ENCODE measurements at regions not wholly inside any gene's neighbourhood (a gene's known extent, or its start where the extent isn't known, plus 50 kb on each side); places are given as distances from the start of the nearest gene placed in this dataset.
A peak's percentile ranks its signal among the peaks of the same experiment; 100 is the strongest.

DNA sequence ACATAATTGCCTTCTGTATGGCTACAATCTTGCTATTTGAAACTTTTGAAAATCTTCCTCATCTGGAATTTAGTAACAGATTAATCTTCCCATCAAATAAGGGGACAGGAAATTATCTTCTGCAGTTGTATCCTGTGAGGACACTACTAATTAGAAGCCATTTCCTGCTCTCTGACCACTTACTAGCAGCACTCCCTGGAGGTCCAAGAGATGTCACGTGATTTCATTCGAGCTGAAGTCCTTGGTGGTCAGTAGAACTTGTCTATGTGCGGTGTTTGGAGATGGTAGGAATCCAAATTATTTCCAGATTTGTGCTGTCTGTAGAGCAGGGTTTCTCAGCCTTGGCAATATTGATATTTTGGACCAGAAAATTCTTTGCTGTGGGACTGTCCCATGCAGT lies 202.5 kb downstream of the TFAP2B start:
- peaks cover 14% of the 10 kb centered on the region for H3K4me1 Mint-ChIP-seq (ENCODE audit: insufficient read depth, unreplicated experiment)

DNA sequence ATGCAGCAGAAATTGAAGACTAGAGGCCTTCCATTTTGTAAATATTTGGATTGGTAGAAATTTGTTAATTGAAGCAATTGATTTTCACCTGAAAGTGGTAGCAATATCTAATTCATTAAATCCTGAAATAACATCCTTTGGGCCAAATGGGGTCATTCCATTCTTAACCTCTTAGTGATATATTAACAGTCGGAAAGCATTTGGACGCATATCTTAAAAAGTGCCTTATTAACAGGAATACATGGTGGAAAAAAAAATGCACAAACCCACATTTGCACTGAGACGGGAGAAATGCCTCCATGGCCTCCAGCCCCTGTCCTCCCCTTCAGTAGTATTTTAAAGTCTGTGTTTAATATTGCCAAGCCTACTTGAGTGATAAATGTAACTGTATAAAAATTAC lies 205.5 kb downstream of the TFAP2B start:
- CTCF ChIA-PET, result no interaction called here
- POLR2A ChIA-PET, result interaction anchor here (1.5 kb wide), 1 partner anchor 15 kb away, joined by 3 read pairs; no protein-coding TSS in a partner anchor
- H3K27me3 Mint-ChIP-seq (ENCODE audit: insufficient read depth, unreplicated experiment), result no peaks in the 10 kb centered on the region
- H3K27ac Mint-ChIP-seq (ENCODE audit: low read depth, unreplicated experiment), result no peak overlapping the region
- no TSS peak for BruUV-seq (replicated peaks)
- DNase-seq (ENCODE audit: unreplicated experiment), result no peak
- H3K36me3 Mint-ChIP-seq (ENCODE audit: insufficient read depth, unreplicated experiment), result no peaks in the 10 kb centered on the region
- intact Hi-C loops (cut with micrococcal nuclease), result no loop called here
- H3K4me1 Mint-ChIP-seq (ENCODE audit: insufficient read depth, unreplicated experiment), result peaks cover 33% of the 10 kb centered on the region
- TF ChIP-seq, protein P1, sequence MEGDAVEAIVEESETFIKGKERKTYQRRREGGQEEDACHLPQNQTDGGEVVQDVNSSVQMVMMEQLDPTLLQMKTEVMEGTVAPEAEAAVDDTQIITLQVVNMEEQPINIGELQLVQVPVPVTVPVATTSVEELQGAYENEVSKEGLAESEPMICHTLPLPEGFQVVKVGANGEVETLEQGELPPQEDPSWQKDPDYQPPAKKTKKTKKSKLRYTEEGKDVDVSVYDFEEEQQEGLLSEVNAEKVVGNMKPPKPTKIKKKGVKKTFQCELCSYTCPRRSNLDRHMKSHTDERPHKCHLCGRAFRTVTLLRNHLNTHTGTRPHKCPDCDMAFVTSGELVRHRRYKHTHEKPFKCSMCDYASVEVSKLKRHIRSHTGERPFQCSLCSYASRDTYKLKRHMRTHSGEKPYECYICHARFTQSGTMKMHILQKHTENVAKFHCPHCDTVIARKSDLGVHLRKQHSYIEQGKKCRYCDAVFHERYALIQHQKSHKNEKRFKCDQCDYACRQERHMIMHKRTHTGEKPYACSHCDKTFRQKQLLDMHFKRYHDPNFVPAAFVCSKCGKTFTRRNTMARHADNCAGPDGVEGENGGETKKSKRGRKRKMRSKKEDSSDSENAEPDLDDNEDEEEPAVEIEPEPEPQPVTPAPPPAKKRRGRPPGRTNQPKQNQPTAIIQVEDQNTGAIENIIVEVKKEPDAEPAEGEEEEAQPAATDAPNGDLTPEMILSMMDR (IDR thresholded peaks at IDR 0.05; ENCODE audit: unreplicated experiment), result no peak
- H3K9me3 Mint-ChIP-seq (ENCODE audit: unreplicated experiment), result no peaks in the 10 kb centered on the region
- H3K4me3 Mint-ChIP-seq (ENCODE audit: unreplicated experiment), result no peak overlapping the region

More for the DNA sequence above, 202.5 kb downstream of the TFAP2B start:
- POLR2A ChIA-PET, result no interaction called here
- no peak overlapping the region for H3K4me3 Mint-ChIP-seq (ENCODE audit: unreplicated experiment)
- H3K36me3 Mint-ChIP-seq (ENCODE audit: insufficient read depth, unreplicated experiment), result no peaks in the 10 kb centered on the region
- no peaks in the 10 kb centered on the region for H3K9me3 Mint-ChIP-seq (ENCODE audit: unreplicated experiment)
- DNase-seq (ENCODE audit: unreplicated experiment), result no peak
- CTCF ChIA-PET, result no interaction called here
- H3K27me3 Mint-ChIP-seq (ENCODE audit: insufficient read depth, unreplicated experiment), result no peaks in the 10 kb centered on the region
- no peak overlapping the region for H3K27ac Mint-ChIP-seq (ENCODE audit: low read depth, unreplicated experiment)
- intact Hi-C loops (cut with micrococcal nuclease), result no loop called here
- TF ChIP-seq, protein P1 (IDR thresholded peaks at IDR 0.05; ENCODE audit: unreplicated experiment), result no peak
- BruUV-seq (replicated peaks), result no TSS peak

DNA sequence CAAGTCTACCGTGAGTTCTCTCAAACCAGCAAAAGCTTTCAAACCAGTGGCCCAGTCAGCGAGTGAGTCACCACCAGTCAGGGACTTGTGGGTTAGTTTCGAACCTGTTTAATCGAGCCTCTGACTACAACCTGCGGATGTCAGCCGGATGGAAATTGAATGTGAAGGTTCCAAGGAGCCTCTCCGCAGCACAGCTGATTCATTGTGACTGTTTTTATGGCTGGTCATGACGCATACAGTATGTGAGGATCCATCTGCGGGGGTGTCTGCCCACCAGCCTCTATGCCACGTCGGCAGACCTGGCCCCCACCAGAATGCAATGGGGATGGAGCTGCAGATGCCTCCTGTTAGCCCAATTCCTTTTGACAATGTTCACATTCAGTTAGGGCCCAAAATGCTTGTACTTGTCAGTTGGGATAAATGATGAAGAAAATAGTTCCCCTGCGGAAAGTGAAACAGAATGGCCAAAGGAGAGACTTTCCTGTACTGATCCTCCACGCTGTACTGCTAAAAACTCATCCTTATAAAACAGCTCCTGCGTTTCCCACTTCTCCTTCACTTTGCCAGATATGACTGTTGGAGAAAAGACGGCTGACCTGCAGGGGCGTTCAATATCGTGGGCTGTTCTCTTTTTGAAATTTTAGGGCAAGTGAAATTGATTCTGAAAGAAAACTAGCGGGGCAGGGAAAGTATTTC lies 206.6 kb downstream of the TFAP2B start:
- H3K36me3 Mint-ChIP-seq (ENCODE audit: insufficient read depth, unreplicated experiment), result no peaks in the 10 kb centered on the region
- CTCF ChIA-PET, result interaction anchor here (0.7 kb wide), 1 partner anchor 70 kb away, joined by 3 read pairs; no protein-coding TSS in a partner anchor
- H3K27me3 Mint-ChIP-seq (ENCODE audit: insufficient read depth, unreplicated experiment), result no peaks in the 10 kb centered on the region
- H3K9me3 Mint-ChIP-seq (ENCODE audit: unreplicated experiment), result no peaks in the 10 kb centered on the region
- DNase-seq (ENCODE audit: unreplicated experiment), result peak; percentile 55
- no peak overlapping the region for H3K4me3 Mint-ChIP-seq (ENCODE audit: unreplicated experiment)
- no peak overlapping the region for H3K27ac Mint-ChIP-seq (ENCODE audit: low read depth, unreplicated experiment)
- peaks cover 34% of the 10 kb centered on the region for H3K4me1 Mint-ChIP-seq (ENCODE audit: insufficient read depth, unreplicated experiment)
- intact Hi-C loops (cut with micrococcal nuclease), result no loop called here
- no TSS peak for BruUV-seq (replicated peaks)
- POLR2A ChIA-PET, result interaction anchor here (1.5 kb wide), 1 partner anchor 16 kb away, joined by 3 read pairs; no protein-coding TSS in a partner anchor
- TF ChIP-seq, protein P1 (IDR thresholded peaks at IDR 0.05; ENCODE audit: unreplicated experiment), result no peak

DNA sequence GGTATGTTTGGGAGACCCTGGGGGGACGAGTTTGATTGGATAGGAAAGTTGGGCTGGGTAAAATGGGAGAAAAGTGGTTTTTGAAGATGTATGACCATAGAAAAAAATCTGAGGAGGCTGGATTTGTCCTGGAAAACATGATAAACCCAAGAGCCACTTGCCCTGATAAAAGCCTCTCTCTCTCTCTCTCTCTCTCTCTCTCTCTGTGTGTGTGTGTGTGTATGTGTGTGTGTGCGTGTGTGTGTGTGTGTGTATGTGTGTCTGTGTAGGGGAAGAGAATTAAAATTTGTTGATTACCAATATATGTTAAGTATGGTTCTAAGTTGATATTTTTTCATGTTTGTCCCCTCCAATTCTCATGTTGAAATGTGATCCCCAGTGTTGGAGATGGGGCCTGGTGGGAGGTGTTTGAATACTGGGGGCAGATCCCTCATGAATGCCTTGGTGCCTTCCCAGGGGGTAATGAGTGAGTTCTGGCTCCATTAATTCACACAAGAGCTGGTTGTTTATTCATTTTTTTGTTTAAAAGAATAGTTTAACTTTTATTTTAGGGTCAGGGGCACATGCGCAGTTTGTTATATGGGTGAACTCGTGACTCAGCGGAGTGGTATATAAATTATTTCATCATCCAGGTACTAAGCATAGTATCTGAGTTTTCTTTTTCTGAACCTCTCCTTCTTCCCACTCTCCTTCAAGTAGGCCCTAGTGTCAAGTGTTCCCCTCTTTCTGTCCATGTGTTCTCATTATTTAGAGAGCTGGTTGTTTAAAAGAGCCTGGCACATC lies 208.8 kb downstream of the TFAP2B start:
- Mint-ChIP-seq H3K36me3 (ENCODE audit: insufficient read depth, unreplicated experiment) (no peaks in the 10 kb centered on the region), H3K27me3 (ENCODE audit: insufficient read depth, unreplicated experiment) (no peaks in the 10 kb centered on the region), H3K9me3 (ENCODE audit: unreplicated experiment) (no peaks in the 10 kb centered on the region), H3K4me1 (ENCODE audit: insufficient read depth, unreplicated experiment) (peaks cover 34% of the 10 kb centered on the region), H3K27ac (ENCODE audit: low read depth, unreplicated experiment) (no peak overlapping the region), H3K4me3 (ENCODE audit: unreplicated experiment) (no peak overlapping the region)
- peak; percentile 15 for DNase-seq (ENCODE audit: unreplicated experiment)
- TF ChIP-seq, protein P1 (IDR thresholded peaks at IDR 0.05; ENCODE audit: unreplicated experiment), result no peak
- intact Hi-C loops (cut with micrococcal nuclease), result no loop called here
- ChIA-PET POLR2A (interaction anchor here (0.6 kb wide), 2 partner anchors 208 to 279 kb away, joined by 3 read pairs; no protein-coding TSS in a partner anchor), CTCF (interaction anchor here (0.6 kb wide), 1 partner anchor 168 kb away, joined by 4 read pairs; no protein-coding TSS in a partner anchor)
- no TSS peak for BruUV-seq (replicated peaks)

Data from MCF 10A (cell line).